SK-N-SH treated with all-trans-retinoic acid at 6 μM for 48 hours (cell line): ENCODE measurements at regions not wholly inside any gene's neighbourhood (a gene's known extent, or its start where the extent isn't known, plus 50 kb on each side); places are given as distances from the start of the nearest gene placed in this dataset.

Experiments used
- ATAC-seq: fragments of 200-7000 bp; cut with Tn5 transposase; 3 replicates; pipeline ENCODE4 v1.9.1; 2020; ENCODE audit warnings: mild to moderate bottlenecking, moderate library complexity
- ARNTL ChIP-seq: fragments of 450-650 bp; formaldehyde crosslinking; IDR thresholded peaks from 2 replicates; pipeline ENCODE4 v1.5.0; 2020; ENCODE audit warnings: low read depth, mild to moderate bottlenecking, moderate library complexity, borderline replicate concordance
- BACH2 ChIP-seq: fragments of 250-450 bp; sonication (Bioruptor Pico); IDR thresholded peaks from 2 replicates; pipeline ENCODE4 v1.9.0; 2021; ENCODE audit warnings: mild to moderate bottlenecking, borderline replicate concordance
- CSRNP3 ChIP-seq: fragments of 250-450 bp; sonication (Bioruptor Pico); IDR thresholded peaks from 2 replicates; pipeline ENCODE4 v1.5.1; 2021; ENCODE audit warnings: mild to moderate bottlenecking, moderate library complexity
- ESRRG ChIP-seq: fragments of 250-450 bp; sonication (Bioruptor Pico); IDR thresholded peaks from 2 replicates; pipeline ENCODE4 v1.6.1; 2021; ENCODE audit warnings: mild to moderate bottlenecking
- GLIS3 ChIP-seq: fragments of 250-450 bp; sonication (Bioruptor Pico); IDR thresholded peaks from 2 replicates; pipeline ENCODE4 v1.5.0; 2020; ENCODE audit warnings: mild to moderate bottlenecking, moderate library complexity
- ISL1 ChIP-seq: fragments of 250-450 bp; sonication (Bioruptor Pico); IDR thresholded peaks from 2 replicates; pipeline ENCODE4 v2.1.2; 2022; ENCODE audit warnings: mild to moderate bottlenecking, moderate library complexity
- OSR1 ChIP-seq: fragments of 250-450 bp; sonication (Bioruptor Pico); IDR thresholded peaks from 2 replicates; pipeline ENCODE4 v1.8.0; 2022; ENCODE audit warnings: moderate library complexity, mild to moderate bottlenecking, inconsistent platforms
- PATZ1 ChIP-seq: fragments of 250-450 bp; sonication (Bioruptor Pico); IDR thresholded peaks from 2 replicates; pipeline ENCODE4 v1.8.0; 2020; ENCODE audit warnings: mild to moderate bottlenecking, moderate library complexity, borderline replicate concordance
- POU6F1 ChIP-seq: fragments of 250-450 bp; sonication (Bioruptor Pico); IDR thresholded peaks from 2 replicates; pipeline ENCODE4 v1.8.0; 2021; ENCODE audit warnings: low read depth, mild to moderate bottlenecking, moderate library complexity, borderline replicate concordance
- PPARA ChIP-seq: fragments of 250-450 bp; sonication (Bioruptor Pico); IDR thresholded peaks from 2 replicates; pipeline ENCODE4 v1.5.0; 2020; ENCODE audit warnings: mild to moderate bottlenecking, borderline replicate concordance
- RARB ChIP-seq: fragments of 250-450 bp; sonication (Bioruptor Pico); IDR thresholded peaks from 2 replicates; pipeline ENCODE4 v1.8.0; 2021; ENCODE audit warnings: mild to moderate bottlenecking, moderate library complexity
- SNAI2 ChIP-seq: fragments of 250-450 bp; sonication (Bioruptor Pico); IDR thresholded peaks from 2 replicates; pipeline ENCODE4 v1.5.0; 2020; ENCODE audit warnings: mild to moderate bottlenecking, moderate library complexity
- TCF4 ChIP-seq: fragments of 250-450 bp; sonication (Bioruptor Pico); IDR thresholded peaks from 2 replicates; pipeline ENCODE4 v1.8.0; 2021; ENCODE audit warnings: mild to moderate bottlenecking, moderate library complexity, borderline replicate concordance
- TOX ChIP-seq: fragments of 250-450 bp; sonication (Bioruptor Pico); IDR thresholded peaks from 2 replicates; pipeline ENCODE4 v1.8.0; 2021; ENCODE audit warnings: mild to moderate bottlenecking, moderate library complexity, borderline replicate concordance
- ZC3H10 ChIP-seq: fragments of 250-450 bp; sonication (Bioruptor Pico); IDR thresholded peaks from 2 replicates; pipeline ENCODE4 v1.5.1; 2021; ENCODE audit warnings: mild to moderate bottlenecking, moderate library complexity
- ZFP3 ChIP-seq: fragments of 250-450 bp; sonication (Bioruptor Pico); IDR thresholded peaks from 2 replicates; pipeline ENCODE4 v1.5.0; 2020; ENCODE audit warnings: mild to moderate bottlenecking, moderate library complexity
- ZFP30 ChIP-seq: fragments of 450-650 bp; formaldehyde crosslinking; IDR thresholded peaks from 2 replicates; pipeline ENCODE4 v1.5.0; 2022; ENCODE audit warnings: mild to moderate bottlenecking, moderate library complexity
- ZNF565 ChIP-seq: fragments of 450-650 bp; formaldehyde crosslinking; conservative IDR thresholded peaks from 2 replicates; pipeline ENCODE4 v1.5.0; 2020; ENCODE audit warnings: low read depth, mild to moderate bottlenecking, moderate library complexity
- ZNF70 ChIP-seq: fragments of 450-650 bp; formaldehyde crosslinking; IDR thresholded peaks from 2 replicates; pipeline ENCODE4 v1.5.0; 2020; ENCODE audit warnings: mild to moderate bottlenecking, moderate library complexity
- ZNF8 ChIP-seq: fragments of 450-650 bp; formaldehyde crosslinking; IDR thresholded peaks from 2 replicates; pipeline ENCODE4 v1.5.0; 2020; ENCODE audit warnings: mild to moderate bottlenecking, moderate library complexity
- TF ChIP-seq, protein P1 (sequence below): fragments of 250-450 bp; sonication (Bioruptor Pico); IDR thresholded peaks from 2 replicates; pipeline ENCODE4 v1.5.0; 2020; ENCODE audit warnings: mild to moderate bottlenecking, moderate library complexity

GRCh38 chr4:38242822-38243387 is 282.7 kb downstream of the PTTG2 start:
- TF ChIP-seq TCF4 (CRISPR knock-in tag): no peak
- TF ChIP-seq OSR1 (CRISPR knock-in tag): no peak
- TF ChIP-seq ZFP30 (CRISPR knock-in tag): no peak
- no peak for TF ChIP-seq ISL1 (CRISPR knock-in tag)
- TF ChIP-seq PPARA: no peak
- no peak for TF ChIP-seq ZC3H10
- TF ChIP-seq ZFP3 (CRISPR knock-in tag): no peak
- TF ChIP-seq SNAI2 (CRISPR knock-in tag): no peak
- TF ChIP-seq ESRRG (CRISPR knock-in tag): no peak
- no peak for TF ChIP-seq RARB (CRISPR knock-in tag)
- TF ChIP-seq ZNF565 (CRISPR knock-in tag): no peak
- no peak for TF ChIP-seq BACH2
- TF ChIP-seq POU6F1 (CRISPR knock-in tag): no peak
- TF ChIP-seq PATZ1 (CRISPR knock-in tag): no peak
- TF ChIP-seq ZNF8: no peak
- TF ChIP-seq GLIS3 (CRISPR knock-in tag): no peak
- TF ChIP-seq, all 23 proteins: peak for 0
- no peak for ATAC-seq

GRCh38 chr4:38243388-38244053 is 283.3 kb downstream of the PTTG2 start:
- TF ChIP-seq ZC3H10: no peak
- TF ChIP-seq, protein P1, sequence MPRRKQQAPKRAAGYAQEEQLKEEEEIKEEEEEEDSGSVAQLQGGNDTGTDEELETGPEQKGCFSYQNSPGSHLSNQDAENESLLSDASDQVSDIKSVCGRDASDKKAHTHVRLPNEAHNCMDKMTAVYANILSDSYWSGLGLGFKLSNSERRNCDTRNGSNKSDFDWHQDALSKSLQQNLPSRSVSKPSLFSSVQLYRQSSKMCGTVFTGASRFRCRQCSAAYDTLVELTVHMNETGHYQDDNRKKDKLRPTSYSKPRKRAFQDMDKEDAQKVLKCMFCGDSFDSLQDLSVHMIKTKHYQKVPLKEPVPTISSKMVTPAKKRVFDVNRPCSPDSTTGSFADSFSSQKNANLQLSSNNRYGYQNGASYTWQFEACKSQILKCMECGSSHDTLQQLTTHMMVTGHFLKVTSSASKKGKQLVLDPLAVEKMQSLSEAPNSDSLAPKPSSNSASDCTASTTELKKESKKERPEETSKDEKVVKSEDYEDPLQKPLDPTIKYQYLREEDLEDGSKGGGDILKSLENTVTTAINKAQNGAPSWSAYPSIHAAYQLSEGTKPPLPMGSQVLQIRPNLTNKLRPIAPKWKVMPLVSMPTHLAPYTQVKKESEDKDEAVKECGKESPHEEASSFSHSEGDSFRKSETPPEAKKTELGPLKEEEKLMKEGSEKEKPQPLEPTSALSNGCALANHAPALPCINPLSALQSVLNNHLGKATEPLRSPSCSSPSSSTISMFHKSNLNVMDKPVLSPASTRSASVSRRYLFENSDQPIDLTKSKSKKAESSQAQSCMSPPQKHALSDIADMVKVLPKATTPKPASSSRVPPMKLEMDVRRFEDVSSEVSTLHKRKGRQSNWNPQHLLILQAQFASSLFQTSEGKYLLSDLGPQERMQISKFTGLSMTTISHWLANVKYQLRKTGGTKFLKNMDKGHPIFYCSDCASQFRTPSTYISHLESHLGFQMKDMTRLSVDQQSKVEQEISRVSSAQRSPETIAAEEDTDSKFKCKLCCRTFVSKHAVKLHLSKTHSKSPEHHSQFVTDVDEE (CRISPR knock-in tag): no peak
- no peak for TF ChIP-seq CSRNP3 (CRISPR knock-in tag)
- no peak for TF ChIP-seq GLIS3 (CRISPR knock-in tag)
- TF ChIP-seq PPARA: no peak
- no peak for TF ChIP-seq ARNTL (CRISPR knock-in tag)
- no peak for TF ChIP-seq ZNF565 (CRISPR knock-in tag)
- no peak for TF ChIP-seq TOX (CRISPR knock-in tag)
- TF ChIP-seq ZNF70 (CRISPR knock-in tag): no peak
- TF ChIP-seq ZFP30 (CRISPR knock-in tag): no peak
- no peak for ATAC-seq

DNA sequence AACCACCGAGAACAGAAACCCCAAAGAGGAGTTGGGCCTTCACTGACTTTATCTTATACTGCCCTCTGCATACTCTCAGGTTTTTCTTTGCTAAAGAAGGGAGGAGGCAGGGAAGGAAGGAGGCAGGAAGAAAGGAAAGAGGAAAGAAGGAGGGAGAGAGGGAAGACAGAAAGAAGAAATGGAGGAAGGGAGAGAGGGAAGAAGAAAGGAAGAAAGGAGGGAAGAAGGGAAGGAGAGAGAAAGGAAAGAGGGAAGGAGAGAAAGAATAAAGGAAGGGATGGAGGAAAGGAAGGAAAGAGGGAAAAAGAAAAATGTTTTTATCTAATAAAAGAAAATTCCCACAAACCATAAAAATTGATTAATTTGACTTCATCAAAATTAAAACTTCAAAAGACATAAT is 294.6 kb downstream of the PTTG2 start:
- no peak for ATAC-seq
- TF ChIP-seq SNAI2 (CRISPR knock-in tag) (no peak), ZNF565 (CRISPR knock-in tag) (no peak), ESRRG (CRISPR knock-in tag) (no peak), ZNF8 (no peak)

- no peak for ATAC-seq
- TF ChIP-seq ESRRG (CRISPR knock-in tag) (no peak), BACH2 (no peak), TCF4 (CRISPR knock-in tag) (no peak), ISL1 (CRISPR knock-in tag) (no peak), PPARA (no peak), ARNTL (CRISPR knock-in tag) (no peak), TOX (CRISPR knock-in tag) (no peak)
- TF ChIP-seq, all 23 proteins: peak for 0
Observed at GRCh38 chr4:38255572-38255971, 295.4 kb downstream of the PTTG2 start.
